ENCODE measurements at regions not wholly inside any gene's neighbourhood (a gene's known extent, or its start where the extent isn't known, plus 50 kb on each side); places are given as distances from the start of the nearest gene placed in this dataset.

DNA sequence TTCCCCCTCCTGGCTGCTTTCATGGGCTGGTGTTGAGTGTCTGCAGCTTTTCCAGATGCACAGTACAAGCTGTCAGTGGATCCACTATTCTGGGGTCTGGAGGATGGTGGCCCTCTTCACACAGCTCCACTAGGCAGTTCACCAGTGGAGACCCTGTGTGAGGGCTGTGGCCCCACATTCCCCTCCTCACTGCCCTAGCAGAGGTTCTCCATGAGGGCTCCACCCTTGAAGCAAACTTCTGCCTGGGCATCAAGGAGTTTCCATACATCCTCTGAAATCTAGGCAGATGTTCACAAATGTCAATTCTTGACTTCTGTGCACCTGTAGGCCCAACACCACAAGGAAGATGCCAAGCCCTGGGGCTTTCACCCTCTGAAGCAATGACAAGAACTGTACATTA, 1386.2 kb upstream of the ACVR2A start:
- Histone ChIP-seq H3K27me3 (ENCODE audit: insufficient read depth, poor library complexity, severe bottlenecking) (no peaks in the 10 kb centered on the region), H3K27ac (ENCODE audit: poor library complexity, severe bottlenecking) (no peak overlapping the region), H3K4me3 (ENCODE audit: severe bottlenecking) (no peak overlapping the region), H3K4me1 (ENCODE audit: insufficient read depth, poor library complexity, severe bottlenecking) (no peaks in the 10 kb centered on the region), H3K36me3 (ENCODE audit: low read depth) (no peaks in the 10 kb centered on the region), H3K9me3 (ENCODE audit: severe bottlenecking) (no peaks in the 10 kb centered on the region)
- no peak for ATAC-seq (ENCODE audit: low read depth)
- TF ChIP-seq, protein P1, sequence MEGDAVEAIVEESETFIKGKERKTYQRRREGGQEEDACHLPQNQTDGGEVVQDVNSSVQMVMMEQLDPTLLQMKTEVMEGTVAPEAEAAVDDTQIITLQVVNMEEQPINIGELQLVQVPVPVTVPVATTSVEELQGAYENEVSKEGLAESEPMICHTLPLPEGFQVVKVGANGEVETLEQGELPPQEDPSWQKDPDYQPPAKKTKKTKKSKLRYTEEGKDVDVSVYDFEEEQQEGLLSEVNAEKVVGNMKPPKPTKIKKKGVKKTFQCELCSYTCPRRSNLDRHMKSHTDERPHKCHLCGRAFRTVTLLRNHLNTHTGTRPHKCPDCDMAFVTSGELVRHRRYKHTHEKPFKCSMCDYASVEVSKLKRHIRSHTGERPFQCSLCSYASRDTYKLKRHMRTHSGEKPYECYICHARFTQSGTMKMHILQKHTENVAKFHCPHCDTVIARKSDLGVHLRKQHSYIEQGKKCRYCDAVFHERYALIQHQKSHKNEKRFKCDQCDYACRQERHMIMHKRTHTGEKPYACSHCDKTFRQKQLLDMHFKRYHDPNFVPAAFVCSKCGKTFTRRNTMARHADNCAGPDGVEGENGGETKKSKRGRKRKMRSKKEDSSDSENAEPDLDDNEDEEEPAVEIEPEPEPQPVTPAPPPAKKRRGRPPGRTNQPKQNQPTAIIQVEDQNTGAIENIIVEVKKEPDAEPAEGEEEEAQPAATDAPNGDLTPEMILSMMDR (IDR thresholded peaks at IDR 0.05; ENCODE audit: poor library complexity, severe bottlenecking), result no peak
- DNase-seq (ENCODE audit: low spot score), result no peak

DNA sequence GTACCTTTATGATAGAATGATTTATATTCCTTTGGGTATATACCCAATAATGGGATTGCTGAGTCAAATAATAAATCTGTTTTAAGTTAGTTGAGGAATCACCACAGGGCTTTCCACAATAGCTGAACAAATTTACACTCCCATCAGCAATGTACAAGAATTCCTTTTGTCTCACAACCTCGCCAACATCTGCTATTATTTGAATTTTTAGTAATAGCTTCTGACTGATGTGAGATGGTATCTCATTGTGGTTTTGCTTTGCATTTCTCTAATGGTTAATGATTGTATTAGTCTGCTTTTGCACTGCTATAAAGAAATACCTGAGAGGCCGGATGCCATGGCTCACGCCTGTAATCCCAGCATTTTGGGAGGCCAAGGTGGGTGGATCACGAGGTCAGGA, 1387.6 kb upstream of the ACVR2A start:
- Histone ChIP-seq H3K27ac (ENCODE audit: poor library complexity, severe bottlenecking) (no peak overlapping the region), H3K4me1 (ENCODE audit: insufficient read depth, poor library complexity, severe bottlenecking) (no peaks in the 10 kb centered on the region), H3K4me3 (ENCODE audit: severe bottlenecking) (no peak overlapping the region), H3K27me3 (ENCODE audit: insufficient read depth, poor library complexity, severe bottlenecking) (no peaks in the 10 kb centered on the region), H3K36me3 (ENCODE audit: low read depth) (no peaks in the 10 kb centered on the region), H3K9me3 (ENCODE audit: severe bottlenecking) (no peaks in the 10 kb centered on the region)
- DNase-seq (ENCODE audit: low spot score) (no peak), ATAC-seq (ENCODE audit: low read depth) (no peak)
- TF ChIP-seq, protein P1 (IDR thresholded peaks at IDR 0.05; ENCODE audit: poor library complexity, severe bottlenecking), result no peak

DNA sequence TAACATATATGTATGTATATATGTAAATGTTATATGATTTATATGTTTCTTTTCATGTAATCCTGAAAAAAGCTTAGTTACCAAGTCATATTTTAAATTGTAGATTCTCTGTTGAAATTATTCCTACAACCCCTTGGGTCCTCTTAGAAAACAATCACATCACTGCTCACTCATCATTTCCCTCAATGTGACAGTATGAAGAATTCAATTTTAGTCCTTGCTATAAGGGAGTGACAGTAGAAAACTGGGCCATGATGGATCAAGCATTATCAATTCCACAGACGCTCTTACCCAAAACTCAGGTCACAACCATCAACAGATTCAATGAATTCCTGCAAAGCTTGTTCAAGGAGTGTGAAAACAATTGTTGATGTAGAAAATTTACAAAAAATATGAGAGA, 1389.5 kb upstream of the ACVR2A start:
- no peaks in the 10 kb centered on the region for H3K9me3 ChIP-seq (ENCODE audit: severe bottlenecking)
- no peaks in the 10 kb centered on the region for H3K36me3 ChIP-seq (ENCODE audit: low read depth)
- TF ChIP-seq, protein P1 (IDR thresholded peaks at IDR 0.05; ENCODE audit: poor library complexity, severe bottlenecking), result no peak
- no peak for ATAC-seq (ENCODE audit: low read depth)
- DNase-seq (ENCODE audit: low spot score), result no peak
- no peaks in the 10 kb centered on the region for H3K27me3 ChIP-seq (ENCODE audit: insufficient read depth, poor library complexity, severe bottlenecking)
- no peak overlapping the region for H3K27ac ChIP-seq (ENCODE audit: poor library complexity, severe bottlenecking)
- no peak overlapping the region for H3K4me3 ChIP-seq (ENCODE audit: severe bottlenecking)
- H3K4me1 ChIP-seq (ENCODE audit: insufficient read depth, poor library complexity, severe bottlenecking), result peaks cover 4% of the 10 kb centered on the region

DNA sequence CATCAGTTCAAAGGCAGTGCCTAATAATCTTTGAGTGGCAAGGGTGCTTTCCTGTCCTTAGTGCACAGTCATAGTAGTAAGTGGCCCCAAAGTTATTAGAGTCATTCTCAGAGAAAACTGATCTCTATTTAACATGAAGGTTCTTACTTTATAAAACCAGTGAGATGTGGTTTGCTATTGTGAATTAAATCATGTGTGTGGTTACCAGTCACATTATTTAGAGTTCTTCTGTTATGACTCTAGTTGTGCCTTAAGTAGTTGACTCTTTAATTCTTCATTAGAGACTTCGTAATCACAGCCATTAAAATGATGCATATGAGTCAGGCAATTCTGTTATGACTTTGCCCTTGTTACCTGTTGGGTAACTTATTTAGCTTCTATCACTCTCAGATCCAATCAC, 1392.9 kb upstream of the ACVR2A start:
- DNase-seq (ENCODE audit: low spot score), result no peak
- Histone ChIP-seq H3K4me1 (ENCODE audit: insufficient read depth, poor library complexity, severe bottlenecking) (peaks cover 8% of the 10 kb centered on the region), H3K36me3 (ENCODE audit: low read depth) (no peaks in the 10 kb centered on the region), H3K9me3 (ENCODE audit: severe bottlenecking) (no peaks in the 10 kb centered on the region), H3K4me3 (ENCODE audit: severe bottlenecking) (no peak overlapping the region), H3K27ac (ENCODE audit: poor library complexity, severe bottlenecking) (no peak overlapping the region), H3K27me3 (ENCODE audit: insufficient read depth, poor library complexity, severe bottlenecking) (no peaks in the 10 kb centered on the region)
- ATAC-seq (ENCODE audit: low read depth), result no peak
- TF ChIP-seq, protein P1 (IDR thresholded peaks at IDR 0.05; ENCODE audit: poor library complexity, severe bottlenecking), result no peak

DNA sequence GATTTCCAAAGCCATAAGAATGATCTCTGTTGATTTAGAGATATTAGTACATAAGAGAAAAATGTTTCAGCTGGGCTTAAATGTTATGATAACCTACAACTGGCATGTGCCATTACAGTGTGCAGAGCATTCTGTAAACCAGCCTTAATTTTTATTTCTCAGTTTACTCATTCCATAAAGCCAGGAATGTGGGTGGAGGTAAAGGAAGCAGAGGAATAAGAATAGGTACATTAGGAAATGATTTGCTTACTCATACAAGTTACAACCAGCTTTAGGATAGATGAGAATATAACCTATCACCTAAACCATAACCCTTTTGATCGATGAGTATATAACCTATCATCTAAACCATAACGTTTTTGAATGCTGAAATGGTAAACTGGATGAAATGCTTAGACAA, 1394.7 kb upstream of the ACVR2A start:
- H3K27ac ChIP-seq (ENCODE audit: poor library complexity, severe bottlenecking), result no peak overlapping the region
- peaks cover 8% of the 10 kb centered on the region for H3K4me1 ChIP-seq (ENCODE audit: insufficient read depth, poor library complexity, severe bottlenecking)
- H3K9me3 ChIP-seq (ENCODE audit: severe bottlenecking), result no peaks in the 10 kb centered on the region
- no peaks in the 10 kb centered on the region for H3K36me3 ChIP-seq (ENCODE audit: low read depth)
- TF ChIP-seq, protein P1 (IDR thresholded peaks at IDR 0.05; ENCODE audit: poor library complexity, severe bottlenecking), result no peak
- H3K4me3 ChIP-seq (ENCODE audit: severe bottlenecking), result no peak overlapping the region
- ATAC-seq (ENCODE audit: low read depth), result peak; percentile 44; the same call in 2 of the 3 replicates
- DNase-seq (ENCODE audit: low spot score), result no peak
- no peaks in the 10 kb centered on the region for H3K27me3 ChIP-seq (ENCODE audit: insufficient read depth, poor library complexity, severe bottlenecking)

Data from RWPE2 (cell line).